ENCODE measurements at regions not wholly inside any gene's neighbourhood (a gene's known extent, or its start where the extent isn't known, plus 50 kb on each side); places are given as distances from the start of the nearest gene placed in this dataset.

DNA sequence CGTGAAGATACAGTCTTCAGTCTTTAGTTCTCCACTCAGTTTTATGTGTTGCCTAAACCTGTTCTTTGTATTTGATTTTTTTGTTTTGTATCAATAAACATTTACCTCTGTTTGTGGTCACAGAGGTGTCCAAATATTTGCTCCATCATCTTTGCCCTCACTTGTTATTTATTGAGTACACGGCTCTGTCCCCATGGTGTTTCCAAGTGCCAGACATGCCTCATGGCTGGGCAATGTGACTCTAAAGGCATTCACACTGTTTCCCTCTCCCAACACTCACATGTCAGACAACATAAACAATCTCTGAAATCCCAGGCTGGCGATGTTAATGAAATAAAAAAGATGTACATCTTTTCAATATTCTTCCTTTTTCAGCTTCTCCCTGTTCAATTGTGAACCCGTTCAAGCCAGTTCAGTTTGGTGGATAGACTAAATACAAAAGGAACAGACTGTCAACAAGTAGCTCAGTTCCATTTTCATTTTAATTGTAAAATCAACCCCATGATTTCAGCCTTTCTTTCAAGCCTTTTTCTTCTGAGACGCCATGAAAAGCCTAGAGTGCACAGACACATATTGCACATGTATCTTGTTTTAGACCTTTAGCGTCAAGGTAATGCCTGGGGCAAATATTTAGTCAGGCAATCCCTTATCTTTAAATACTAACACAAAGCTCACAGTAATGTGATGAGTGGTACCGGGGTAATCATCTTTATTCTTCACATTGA, 680.7 kb downstream of the GALC start:
- TF ChIP-seq CTCF (IDR thresholded peaks at IDR 0.05; ENCODE audit: low read depth, low read length, missing input control) (no peak), FOXA1 (IDR thresholded peaks at IDR 0.05) (no peak), SP1 (IDR thresholded peaks at IDR 0.05) (no peak), JUND (IDR thresholded peaks at IDR 0.05) (no peak)
- TF ChIP-seq, protein P1, sequence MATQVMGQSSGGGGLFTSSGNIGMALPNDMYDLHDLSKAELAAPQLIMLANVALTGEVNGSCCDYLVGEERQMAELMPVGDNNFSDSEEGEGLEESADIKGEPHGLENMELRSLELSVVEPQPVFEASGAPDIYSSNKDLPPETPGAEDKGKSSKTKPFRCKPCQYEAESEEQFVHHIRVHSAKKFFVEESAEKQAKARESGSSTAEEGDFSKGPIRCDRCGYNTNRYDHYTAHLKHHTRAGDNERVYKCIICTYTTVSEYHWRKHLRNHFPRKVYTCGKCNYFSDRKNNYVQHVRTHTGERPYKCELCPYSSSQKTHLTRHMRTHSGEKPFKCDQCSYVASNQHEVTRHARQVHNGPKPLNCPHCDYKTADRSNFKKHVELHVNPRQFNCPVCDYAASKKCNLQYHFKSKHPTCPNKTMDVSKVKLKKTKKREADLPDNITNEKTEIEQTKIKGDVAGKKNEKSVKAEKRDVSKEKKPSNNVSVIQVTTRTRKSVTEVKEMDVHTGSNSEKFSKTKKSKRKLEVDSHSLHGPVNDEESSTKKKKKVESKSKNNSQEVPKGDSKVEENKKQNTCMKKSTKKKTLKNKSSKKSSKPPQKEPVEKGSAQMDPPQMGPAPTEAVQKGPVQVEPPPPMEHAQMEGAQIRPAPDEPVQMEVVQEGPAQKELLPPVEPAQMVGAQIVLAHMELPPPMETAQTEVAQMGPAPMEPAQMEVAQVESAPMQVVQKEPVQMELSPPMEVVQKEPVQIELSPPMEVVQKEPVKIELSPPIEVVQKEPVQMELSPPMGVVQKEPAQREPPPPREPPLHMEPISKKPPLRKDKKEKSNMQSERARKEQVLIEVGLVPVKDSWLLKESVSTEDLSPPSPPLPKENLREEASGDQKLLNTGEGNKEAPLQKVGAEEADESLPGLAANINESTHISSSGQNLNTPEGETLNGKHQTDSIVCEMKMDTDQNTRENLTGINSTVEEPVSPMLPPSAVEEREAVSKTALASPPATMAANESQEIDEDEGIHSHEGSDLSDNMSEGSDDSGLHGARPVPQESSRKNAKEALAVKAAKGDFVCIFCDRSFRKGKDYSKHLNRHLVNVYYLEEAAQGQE (IDR thresholded peaks at IDR 0.05), result no peak
